Uterus (tissue), 3 donors: ENCODE measurements at regions not wholly inside any gene's neighbourhood (a gene's known extent, or its start where the extent isn't known, plus 50 kb on each side); places are given as distances from the start of the nearest gene placed in this dataset.

Source experiments
- DNase-seq, 2 donors: peaks; one replicate each; pipeline ENCODE4 v3.0.0-alpha.2; 2019 to 2020
- H3K27ac ChIP-seq, 2 donors: fragments of 200-600 bp; sonication (generic); 1 replicate in 1 of 2; 2 replicates in 1 of 2; pipeline ENCODE4 v1.5.1; 2016 to 2018
- H3K27me3 ChIP-seq, 2 donors: fragments of 200-600 bp; sonication (generic); one replicate each; pipeline ENCODE4 v1.5.1; 2018 to 2019; ENCODE audit warnings: control low read depth in 1 of 2
- H3K36me3 ChIP-seq, 2 donors: fragments of 200-600 bp; sonication (generic); one replicate each; pipeline ENCODE4 v1.5.1; 2019; ENCODE audit warnings: control low read depth in 1 of 2
- H3K4me1 ChIP-seq, 2 donors: fragments of 200-600 bp; sonication (generic); one replicate each; pipeline ENCODE4 v1.5.1; 2018 to 2019; ENCODE audit warnings: control low read depth in 1 of 2
- H3K4me3 ChIP-seq, 2 donors: fragments of 200-600 bp; sonication (generic); 1 replicate in 1 of 2; 2 replicates in 1 of 2; pipeline ENCODE4 v1.5.1; 2018 to 2019; ENCODE audit warnings: mild to moderate bottlenecking in 1 of 2
- H3K9me3 ChIP-seq, 2 donors: fragments of 200-600 bp; sonication (generic); one replicate each; pipeline ENCODE4 v1.5.1; 2019; ENCODE audit warnings: control low read depth in 1 of 2
- CTCF ChIP-seq, 4 experiments: fragments of 200-600 bp in 2 of 4; fragments of 450-650 bp in 2 of 4; sonication (generic) in 2 of 4; IDR thresholded peaks; one replicate each; pipeline ENCODE4 v1.5.1; 2016 to 2019; ENCODE audit warnings: antibody characterized with exemption in 4 of 4, mild to moderate bottlenecking in 2 of 4, moderate library complexity in 1 of 4
- POLR2A ChIP-seq, 2 donors: fragments of 450-650 bp; IDR thresholded peaks; one replicate each; pipeline ENCODE4 v1.6.1; 2016; ENCODE audit warnings: antibody characterized with exemption in 2 of 2, mild to moderate bottlenecking in 1 of 2, moderate library complexity in 1 of 2
- intact Hi-C: fragments of 100-400 bp; cut with DNase I; formaldehyde crosslinking; loops from one replicate; pipeline ENCODE4 v1.15.1; 2023; ENCODE audit warnings: low total_unique reads
- donor health status: DM: yes; HTN: yes; CAD: no.

DNA sequence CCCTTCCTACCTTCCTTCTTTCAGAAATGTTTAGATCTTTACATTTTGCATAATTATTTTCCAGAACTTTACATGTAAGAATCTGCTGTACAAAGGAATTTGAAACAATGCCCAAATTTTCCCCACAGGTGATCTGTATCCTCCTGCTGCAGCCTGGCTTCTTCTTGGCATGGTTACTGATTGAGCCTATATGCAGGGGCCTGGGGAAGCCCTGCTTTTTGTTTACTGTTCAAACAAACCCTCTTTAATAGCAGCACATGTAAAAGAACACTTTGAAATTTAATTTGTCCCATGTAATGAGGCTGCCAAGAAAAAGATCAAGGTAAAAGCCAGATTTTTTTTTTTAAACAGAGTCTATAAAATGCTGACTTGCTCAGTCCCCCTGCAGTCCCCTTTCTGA, 432.2 kb downstream of the TUSC7 start:
- TF ChIP-seq CTCF (IDR thresholded peaks at IDR 0.05), result no peak
- TF ChIP-seq POLR2A (IDR thresholded peaks at IDR 0.05), result no peak
- Histone ChIP-seq H3K27me3 (no peaks in the 10 kb centered on the region), H3K27ac (no peak overlapping the region), H3K36me3 (no peaks in the 10 kb centered on the region), H3K4me3 (no peak overlapping the region), H3K4me1 (no peaks in the 10 kb centered on the region), H3K9me3 (no peaks in the 10 kb centered on the region)
- DNase-seq, result no peak
- intact Hi-C loops, result no loop called here

DNA sequence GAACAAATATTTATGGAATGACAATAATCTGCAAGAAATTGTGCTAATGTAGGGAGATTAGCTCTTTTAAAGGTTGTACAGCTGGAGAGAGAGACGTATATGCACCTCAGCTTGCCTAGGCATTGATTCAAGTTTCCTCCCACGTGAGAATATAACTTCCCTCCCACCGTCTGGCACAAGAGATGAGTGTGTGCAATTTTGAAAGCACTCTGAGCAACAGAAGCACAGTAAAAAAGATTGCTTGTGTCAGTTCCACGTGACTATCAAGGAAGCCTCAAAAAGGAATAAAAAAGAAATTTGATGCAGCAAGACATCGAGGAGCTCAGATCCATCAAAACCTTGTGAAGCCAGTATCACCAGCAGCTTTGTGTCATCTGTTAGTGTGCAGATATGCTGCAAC, 435.3 kb downstream of the TUSC7 start:
- TF ChIP-seq CTCF (IDR thresholded peaks at IDR 0.05) (no peak), POLR2A (IDR thresholded peaks at IDR 0.05) (no peak)
- DNase-seq, result no peak
- peak overlapping the region in 1 of 2 donors; percentile 10 for H3K27ac ChIP-seq
- no peaks in the 10 kb centered on the region for H3K4me1 ChIP-seq
- intact Hi-C loops, result no loop called here
- H3K27me3 ChIP-seq, result no peaks in the 10 kb centered on the region
- H3K4me3 ChIP-seq, result no peak overlapping the region
- no peaks in the 10 kb centered on the region for H3K36me3 ChIP-seq
- no peaks in the 10 kb centered on the region for H3K9me3 ChIP-seq

DNA sequence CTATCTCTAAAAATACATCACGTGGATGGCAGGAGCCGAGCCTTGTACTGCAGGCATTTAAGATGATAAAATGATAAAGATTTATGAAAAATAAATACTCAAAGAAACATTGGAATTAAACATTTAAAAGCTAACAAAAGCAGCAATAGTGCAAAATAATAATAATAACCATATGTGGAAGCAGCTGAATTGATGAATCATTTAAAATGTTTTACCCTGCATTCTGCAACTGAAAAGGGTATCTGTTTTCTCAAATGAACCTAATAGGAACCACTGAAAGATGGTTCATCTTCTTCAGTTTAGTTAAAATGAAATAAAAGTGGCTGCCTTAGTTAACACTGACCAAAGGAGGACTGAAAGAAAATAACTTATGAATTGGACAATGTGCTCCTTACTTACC, 436.1 kb downstream of the TUSC7 start:
- Histone ChIP-seq H3K36me3 (no peaks in the 10 kb centered on the region), H3K9me3 (no peaks in the 10 kb centered on the region), H3K4me1 (no peaks in the 10 kb centered on the region), H3K27ac (peak overlapping the region in 1 of 2 donors; percentile 10), H3K27me3 (no peaks in the 10 kb centered on the region), H3K4me3 (no peak overlapping the region)
- TF ChIP-seq CTCF (IDR thresholded peaks at IDR 0.05), result no peak
- TF ChIP-seq POLR2A (IDR thresholded peaks at IDR 0.05), result no peak
- intact Hi-C loops, result no loop called here
- no peak for DNase-seq

- DNase-seq, result no peak
- Histone ChIP-seq H3K27ac (no peak overlapping the region), H3K9me3 (no peaks in the 10 kb centered on the region), H3K27me3 (no peaks in the 10 kb centered on the region), H3K4me1 (no peaks in the 10 kb centered on the region), H3K36me3 (no peaks in the 10 kb centered on the region), H3K4me3 (no peak overlapping the region)
- intact Hi-C loops, result no loop called here
- no peak for TF ChIP-seq CTCF (IDR thresholded peaks at IDR 0.05)
- no peak for TF ChIP-seq POLR2A (IDR thresholded peaks at IDR 0.05)
Measured at GRCh38 chr3:117146571-117146970, 437.0 kb downstream of the TUSC7 start.

- H3K27ac ChIP-seq, result no peak overlapping the region
- no peak for DNase-seq
- H3K36me3 ChIP-seq, result no peaks in the 10 kb centered on the region
- TF ChIP-seq POLR2A (IDR thresholded peaks at IDR 0.05) (no peak), CTCF (IDR thresholded peaks at IDR 0.05) (no peak)
- no peak overlapping the region for H3K4me3 ChIP-seq
- intact Hi-C loops, result no loop called here
- no peaks in the 10 kb centered on the region for H3K27me3 ChIP-seq
- H3K9me3 ChIP-seq, result no peaks in the 10 kb centered on the region
- H3K4me1 ChIP-seq, result no peaks in the 10 kb centered on the region
Measured at GRCh38 chr3:117149584-117149983, 440.0 kb downstream of the TUSC7 start.
